ENCODE measurements at regions not wholly inside any gene's neighbourhood (a gene's known extent, or its start where the extent isn't known, plus 50 kb on each side); places are given as distances from the start of the nearest gene placed in this dataset.
A peak's percentile ranks its signal among the peaks of the same experiment; 100 is the strongest.

DNA sequence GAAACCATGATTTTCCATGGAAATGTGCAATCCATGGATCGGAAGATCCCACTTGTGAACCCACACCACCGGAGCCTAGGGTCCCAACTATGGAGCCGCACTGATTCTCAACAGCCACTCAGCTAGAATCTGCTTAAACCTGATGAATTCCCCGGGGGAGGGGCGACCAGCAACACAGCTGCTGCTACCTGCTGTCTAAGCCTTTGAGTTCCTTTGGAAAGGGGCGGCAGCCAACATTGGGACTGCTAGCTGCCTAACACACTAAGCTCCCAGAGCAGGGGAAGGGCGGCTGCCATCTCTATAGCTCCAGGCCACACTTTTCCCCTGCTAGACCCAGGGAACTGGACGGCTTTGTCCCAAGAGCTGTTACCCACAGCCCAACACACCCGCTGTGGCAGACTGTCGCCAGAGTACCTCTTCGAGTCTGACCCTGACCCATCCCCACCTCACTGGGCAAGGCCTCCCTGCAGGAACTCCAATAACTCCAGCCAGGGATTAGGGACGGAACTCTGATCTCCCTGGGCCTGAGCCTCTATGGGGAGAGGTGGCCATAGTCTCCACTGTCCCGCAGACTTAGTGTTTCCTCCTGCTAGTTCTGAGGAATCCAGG, 205.8 kb upstream of the SLC16A7 start:
- Histone ChIP-seq H3K4me1 (ENCODE audit: control insufficient read depth, insufficient read depth, low read length) (no peaks in the 10 kb centered on the region), H3K9me3 (replicated peaks; ENCODE audit: control insufficient read depth, low read depth, low read length) (no peaks in the 10 kb centered on the region), H3K27me3 (ENCODE audit: control insufficient read depth, insufficient read depth, low read length) (no peaks in the 10 kb centered on the region), H3K36me3 (ENCODE audit: control insufficient read depth, insufficient read depth, low read length) (no peaks in the 10 kb centered on the region), H3K4me3 (ENCODE audit: low read length) (no peak overlapping the region), H3K27ac (ENCODE audit: low read length) (no peak overlapping the region)
- 94% methylated on average over 12 of the region's 13 CpGs for WGBS (ENCODE audit: insufficient coverage)
- DNase-seq = no peak

GRCh38 chr12:59388694-59389093, 207.1 kb upstream of the SLC16A7 start:
- WGBS (ENCODE audit: insufficient coverage) = no CpG with 5 or more reads among the region's 1 CpG
- no peaks in the 10 kb centered on the region for H3K4me1 ChIP-seq (ENCODE audit: control insufficient read depth, insufficient read depth, low read length)
- no peak overlapping the region for H3K27ac ChIP-seq (ENCODE audit: low read length)
- no peaks in the 10 kb centered on the region for H3K36me3 ChIP-seq (ENCODE audit: control insufficient read depth, insufficient read depth, low read length)
- no peak overlapping the region for H3K4me3 ChIP-seq (ENCODE audit: low read length)
- DNase-seq = no peak
- no peaks in the 10 kb centered on the region for H3K9me3 ChIP-seq (replicated peaks; ENCODE audit: control insufficient read depth, low read depth, low read length)
- H3K27me3 ChIP-seq (ENCODE audit: control insufficient read depth, insufficient read depth, low read length) = no peaks in the 10 kb centered on the region

GRCh38 chr12:59388176-59388575, 207.7 kb upstream of the SLC16A7 start:
- WGBS (ENCODE audit: insufficient coverage) = no CpG with 5 or more reads among the region's 1 CpG
- Histone ChIP-seq H3K36me3 (ENCODE audit: control insufficient read depth, insufficient read depth, low read length) (no peaks in the 10 kb centered on the region), H3K9me3 (replicated peaks; ENCODE audit: control insufficient read depth, low read depth, low read length) (no peaks in the 10 kb centered on the region), H3K27me3 (ENCODE audit: control insufficient read depth, insufficient read depth, low read length) (no peaks in the 10 kb centered on the region), H3K4me1 (ENCODE audit: control insufficient read depth, insufficient read depth, low read length) (no peaks in the 10 kb centered on the region), H3K27ac (ENCODE audit: low read length) (no peak overlapping the region), H3K4me3 (ENCODE audit: low read length) (no peak overlapping the region)
- no peak for DNase-seq

- Histone ChIP-seq H3K36me3 (ENCODE audit: control insufficient read depth, insufficient read depth, low read length) (no peaks in the 10 kb centered on the region), H3K4me1 (ENCODE audit: control insufficient read depth, insufficient read depth, low read length) (no peaks in the 10 kb centered on the region), H3K27me3 (ENCODE audit: control insufficient read depth, insufficient read depth, low read length) (no peaks in the 10 kb centered on the region), H3K27ac (ENCODE audit: low read length) (no peak overlapping the region), H3K9me3 (replicated peaks; ENCODE audit: control insufficient read depth, low read depth, low read length) (no peaks in the 10 kb centered on the region), H3K4me3 (ENCODE audit: low read length) (no peak overlapping the region)
- WGBS (ENCODE audit: insufficient coverage) = no CpG with 5 or more reads among the region's 1 CpG
- peak; percentile 11 for DNase-seq
Measured at GRCh38 chr12:59386236-59386635, 209.6 kb upstream of the SLC16A7 start.

GRCh38 chr12:59383079-59383822, 212.6 kb upstream of the SLC16A7 start:
- H3K9me3 ChIP-seq (replicated peaks; ENCODE audit: control insufficient read depth, low read depth, low read length) = no peaks in the 10 kb centered on the region
- H3K4me3 ChIP-seq (ENCODE audit: low read length) = no peak overlapping the region
- peak; percentile 46 for DNase-seq
- H3K4me1 ChIP-seq (ENCODE audit: control insufficient read depth, insufficient read depth, low read length) = no peaks in the 10 kb centered on the region
- no peak overlapping the region for H3K27ac ChIP-seq (ENCODE audit: low read length)
- WGBS (ENCODE audit: insufficient coverage) = no CpG with 5 or more reads among the region's 1 CpG
- H3K27me3 ChIP-seq (ENCODE audit: control insufficient read depth, insufficient read depth, low read length) = no peaks in the 10 kb centered on the region
- no peaks in the 10 kb centered on the region for H3K36me3 ChIP-seq (ENCODE audit: control insufficient read depth, insufficient read depth, low read length)

- no peaks in the 10 kb centered on the region for H3K4me1 ChIP-seq (ENCODE audit: control insufficient read depth, insufficient read depth, low read length)
- no peaks in the 10 kb centered on the region for H3K9me3 ChIP-seq (replicated peaks; ENCODE audit: control insufficient read depth, low read depth, low read length)
- no peaks in the 10 kb centered on the region for H3K36me3 ChIP-seq (ENCODE audit: control insufficient read depth, insufficient read depth, low read length)
- no peak overlapping the region for H3K4me3 ChIP-seq (ENCODE audit: low read length)
- DNase-seq = no peak
- no peaks in the 10 kb centered on the region for H3K27me3 ChIP-seq (ENCODE audit: control insufficient read depth, insufficient read depth, low read length)
- 50% methylated on average over 1 of the region's 3 CpGs for WGBS (ENCODE audit: insufficient coverage)
- no peak overlapping the region for H3K27ac ChIP-seq (ENCODE audit: low read length)
Measured at GRCh38 chr12:59382282-59383078, 213.3 kb upstream of the SLC16A7 start.

GRCh38 chr12:59381106-59381505, 214.7 kb upstream of the SLC16A7 start:
- no peak overlapping the region for H3K27ac ChIP-seq (ENCODE audit: low read length)
- no peak overlapping the region for H3K4me3 ChIP-seq (ENCODE audit: low read length)
- no peaks in the 10 kb centered on the region for H3K9me3 ChIP-seq (replicated peaks; ENCODE audit: control insufficient read depth, low read depth, low read length)
- H3K4me1 ChIP-seq (ENCODE audit: control insufficient read depth, insufficient read depth, low read length) = no peaks in the 10 kb centered on the region
- no peak for DNase-seq
- H3K36me3 ChIP-seq (ENCODE audit: control insufficient read depth, insufficient read depth, low read length) = no peaks in the 10 kb centered on the region
- no peaks in the 10 kb centered on the region for H3K27me3 ChIP-seq (ENCODE audit: control insufficient read depth, insufficient read depth, low read length)

DNA sequence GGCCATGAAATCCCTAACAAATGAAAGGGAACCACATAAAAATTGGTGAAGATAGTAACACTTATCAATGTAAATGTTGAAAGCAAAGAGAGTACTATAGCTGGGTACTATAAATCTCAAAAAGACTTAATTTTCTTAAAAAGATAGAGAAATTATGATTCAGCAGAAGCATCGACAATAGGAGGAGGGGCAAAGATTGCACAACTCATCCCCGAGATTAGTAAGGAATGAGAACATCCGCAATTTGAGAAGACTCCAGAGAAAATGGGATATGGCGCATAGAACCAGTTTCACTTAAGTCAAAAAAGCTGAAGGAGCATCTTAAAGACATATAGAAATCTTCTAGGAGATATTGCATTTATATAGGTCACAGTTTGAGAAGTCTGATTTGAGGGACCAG, 220.2 kb upstream of the SLC16A7 start:
- WGBS (ENCODE audit: insufficient coverage) = no CpG with 5 or more reads among the region's 4 CpGs
- Histone ChIP-seq H3K36me3 (ENCODE audit: control insufficient read depth, insufficient read depth, low read length) (no peaks in the 10 kb centered on the region), H3K27ac (ENCODE audit: low read length) (no peak overlapping the region), H3K4me1 (ENCODE audit: control insufficient read depth, insufficient read depth, low read length) (no peaks in the 10 kb centered on the region), H3K4me3 (ENCODE audit: low read length) (no peak overlapping the region), H3K27me3 (ENCODE audit: control insufficient read depth, insufficient read depth, low read length) (no peaks in the 10 kb centered on the region), H3K9me3 (replicated peaks; ENCODE audit: control insufficient read depth, low read depth, low read length) (no peaks in the 10 kb centered on the region)
- no peak for DNase-seq

GRCh38 chr12:59374783-59375182, 221.0 kb upstream of the SLC16A7 start:
- no peak overlapping the region for H3K4me3 ChIP-seq (ENCODE audit: low read length)
- H3K4me1 ChIP-seq (ENCODE audit: control insufficient read depth, insufficient read depth, low read length) = no peaks in the 10 kb centered on the region
- no peak overlapping the region for H3K27ac ChIP-seq (ENCODE audit: low read length)
- H3K9me3 ChIP-seq (replicated peaks; ENCODE audit: control insufficient read depth, low read depth, low read length) = no peaks in the 10 kb centered on the region
- no peaks in the 10 kb centered on the region for H3K36me3 ChIP-seq (ENCODE audit: control insufficient read depth, insufficient read depth, low read length)
- no peaks in the 10 kb centered on the region for H3K27me3 ChIP-seq (ENCODE audit: control insufficient read depth, insufficient read depth, low read length)
- WGBS (ENCODE audit: insufficient coverage) = no CpG with 5 or more reads among the region's 1 CpG
- DNase-seq = no peak

DNA sequence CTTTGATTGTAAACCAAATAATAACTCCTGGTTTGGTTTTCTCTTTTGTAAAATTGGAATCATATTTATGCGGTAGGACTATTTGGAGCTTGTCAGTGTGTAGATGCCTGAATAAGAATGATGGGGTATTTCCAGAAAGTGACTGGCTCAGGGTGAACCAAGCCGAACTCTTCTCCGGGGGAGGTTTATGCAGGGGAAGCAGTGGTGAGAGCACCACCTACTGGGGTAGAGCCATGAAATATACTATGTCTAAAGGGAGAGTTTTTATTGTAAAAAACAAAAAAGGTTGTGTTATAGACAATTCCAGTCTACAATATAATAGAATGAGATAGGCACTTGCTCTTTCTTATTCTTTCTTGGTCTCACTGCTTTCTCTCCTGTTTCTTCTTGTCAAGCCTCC, 222.9 kb upstream of the SLC16A7 start:
- Histone ChIP-seq H3K4me1 (ENCODE audit: control insufficient read depth, insufficient read depth, low read length) (no peaks in the 10 kb centered on the region), H3K27ac (ENCODE audit: low read length) (no peak overlapping the region), H3K27me3 (ENCODE audit: control insufficient read depth, insufficient read depth, low read length) (no peaks in the 10 kb centered on the region), H3K36me3 (ENCODE audit: control insufficient read depth, insufficient read depth, low read length) (no peaks in the 10 kb centered on the region), H3K9me3 (replicated peaks; ENCODE audit: control insufficient read depth, low read depth, low read length) (no peaks in the 10 kb centered on the region), H3K4me3 (ENCODE audit: low read length) (no peak overlapping the region)
- 43% methylated on average over 2 of the region's 3 CpGs for WGBS (ENCODE audit: insufficient coverage)
- peak; percentile 4 for DNase-seq
